Neural cell (in vitro differentiated cells): ENCODE measurements at regions not wholly inside any gene's neighbourhood (a gene's known extent, or its start where the extent isn't known, plus 50 kb on each side); places are given as distances from the start of the nearest gene placed in this dataset.

Source experiments
- H2AFZ ChIP-seq: fragments of 200-600, 300-800 bp; sonication (generic), shearing (Covaris generic); 2 replicates; pipeline ENCODE4 v1.6.0; 2014; ENCODE audit warnings: low read depth, mild to moderate bottlenecking, antibody characterized with exemption, low read length, moderate library complexity
- H3F3A ChIP-seq: fragments of 200-600 bp; shearing (Covaris generic); 2 replicates; pipeline ENCODE4 v1.6.1; 2016; ENCODE audit warnings: mild to moderate bottlenecking, moderate library complexity, mixed read lengths, antibody characterized with exemption, low read length; ENCODE audit not compliant: insufficient read depth, poor library complexity, severe bottlenecking
- H3K27ac ChIP-seq: fragments of 200-600, 300-800 bp; sonication (generic), shearing (Covaris generic); 2 replicates; pipeline ENCODE4 v1.5.1; 2014; ENCODE audit warnings: mild to moderate bottlenecking, low read length, moderate library complexity
- H3K27me3 ChIP-seq: fragments of 300-800, 200-600 bp; sonication (generic), shearing (Covaris generic); 2 replicates; pipeline ENCODE4 v1.6.0; 2014; ENCODE audit warnings: mild to moderate bottlenecking, low read depth, low read length, moderate library complexity; ENCODE audit not compliant: insufficient read depth
- H3K36me3 ChIP-seq: fragments of 300-800, 200-600 bp; sonication (generic), shearing (Covaris generic); 2 replicates; pipeline ENCODE4 v1.5.1; 2014; ENCODE audit warnings: mild to moderate bottlenecking, antibody characterized with exemption, low read length, moderate library complexity; ENCODE audit not compliant: insufficient read depth
- H3K4me2 ChIP-seq: fragments of 300-800, 200-600 bp; sonication (generic), shearing (Covaris generic); 2 replicates; pipeline ENCODE4 v1.6.0; 2014; ENCODE audit warnings: mild to moderate bottlenecking, low read length
- H3K4me3 ChIP-seq: fragments of 300-800, 200-600 bp; sonication (generic), shearing (Covaris generic); 2 replicates; pipeline ENCODE4 v1.5.1; 2014; ENCODE audit warnings: mild to moderate bottlenecking, low read length, moderate library complexity
- H3K79me2 ChIP-seq: fragments of 200-600 bp; shearing (Covaris generic); replicated peaks from 2 replicates; pipeline ENCODE4 v1.6.0; 2014; ENCODE audit warnings: mild to moderate bottlenecking, low read length, moderate library complexity; ENCODE audit not compliant: insufficient read depth
- H3K9ac ChIP-seq: fragments of 300-800, 200-600 bp; sonication (generic), shearing (Covaris generic); 2 replicates; pipeline ENCODE4 v1.6.1; 2016; ENCODE audit warnings: mild to moderate bottlenecking, low read length, mixed read lengths
- H3K9me2 ChIP-seq: fragments of 200-600 bp; shearing (Covaris generic); 2 replicates; pipeline ENCODE4 v1.6.1; 2016; ENCODE audit warnings: mild to moderate bottlenecking, low read length, mixed read lengths; ENCODE audit not compliant: insufficient read depth
- H3K9me3 ChIP-seq: fragments of 200-600, 300-800 bp; sonication (generic), shearing (Covaris generic); 2 replicates; pipeline ENCODE4 v1.6.1; 2016; ENCODE audit warnings: mild to moderate bottlenecking, mixed run types, low read length, moderate library complexity, mixed read lengths
- H4K20me1 ChIP-seq: fragments of 200-600 bp; shearing (Covaris generic); 2 replicates; pipeline ENCODE4 v1.6.1; 2016; ENCODE audit warnings: mild to moderate bottlenecking, mixed run types; ENCODE audit not compliant: insufficient read depth
- CTCF ChIP-seq: fragments of 450-650 bp; IDR thresholded peaks from 2 replicates; pipeline ENCODE4 v1.5.1; 2014; ENCODE audit warnings: antibody characterized with exemption, mild to moderate bottlenecking, moderate library complexity; ENCODE audit not compliant: poor library complexity, severe bottlenecking
- EP300 ChIP-seq: fragments of 450-650 bp; conservative IDR thresholded peaks from 2 replicates; pipeline ENCODE4 v1.6.1; 2014; ENCODE audit warnings: antibody characterized with exemption, mild to moderate bottlenecking, moderate library complexity; ENCODE audit not compliant: poor library complexity, severe bottlenecking
- EZH2 ChIP-seq: fragments of 200-600, 300-800 bp; shearing (Covaris generic), sonication (generic); IDR thresholded peaks from 2 replicates; pipeline ENCODE4 v1.6.1; 2014; ENCODE audit warnings: antibody characterized with exemption, low read length, borderline replicate concordance, mild to moderate bottlenecking; ENCODE audit not compliant: insufficient read depth, poor library complexity, severe bottlenecking
- MXI1 ChIP-seq: fragments of 450-650 bp; conservative IDR thresholded peaks from 2 replicates; pipeline ENCODE4 v1.6.1; 2014; ENCODE audit warnings: antibody characterized with exemption, mild to moderate bottlenecking; ENCODE audit not compliant: poor library complexity, severe bottlenecking
- POLR2AphosphoS5 ChIP-seq: IDR thresholded peaks from 2 replicates; pipeline ENCODE4 v1.6.1; 2012
- RAD21 ChIP-seq: fragments of 450-650 bp; conservative IDR thresholded peaks from 2 replicates; pipeline ENCODE4 v1.6.1; 2014; ENCODE audit warnings: antibody characterized with exemption, mild to moderate bottlenecking, moderate library complexity
- REST ChIP-seq: IDR thresholded peaks from 2 replicates; pipeline ENCODE4 v1.6.1; 2012; ENCODE audit warnings: borderline replicate concordance
- SMC3 ChIP-seq: fragments of 450-650 bp; conservative IDR thresholded peaks from 2 replicates; pipeline ENCODE4 v1.6.1; 2014; ENCODE audit warnings: antibody characterized with exemption, mild to moderate bottlenecking, moderate library complexity; ENCODE audit not compliant: poor library complexity
- TAF1 ChIP-seq: IDR thresholded peaks from 2 replicates; pipeline ENCODE4 v1.6.1; 2012; ENCODE audit warnings: low read depth

- Histone ChIP-seq H3K4me3 (no peak overlapping the region), H3F3A (no peaks in the 10 kb centered on the region), H2AFZ (no peak overlapping the region), H4K20me1 (no peaks in the 10 kb centered on the region), H3K79me2 (no peaks in the 10 kb centered on the region), H3K9me2 (no peaks in the 10 kb centered on the region), H3K4me2 (no peak overlapping the region), H3K27ac (no peak overlapping the region), H3K9me3 (peaks cover 3% of the 10 kb centered on the region), H3K36me3 (no peaks in the 10 kb centered on the region), H3K9ac (no peak overlapping the region), H3K27me3 (no peaks in the 10 kb centered on the region)
- TF ChIP-seq MXI1 (no peak), EZH2 (no peak), CTCF (no peak), SMC3 (no peak), REST (no peak), EP300 (no peak), POLR2AphosphoS5 (no peak), RAD21 (no peak), TAF1 (no peak)
These were observed 164.9 kb downstream of the RDH14 start for GRCh38 chr2:18395555-18395954.

- H3K79me2 ChIP-seq: no peaks in the 10 kb centered on the region
- no peak overlapping the region for H3K27ac ChIP-seq
- no peak overlapping the region for H3K4me3 ChIP-seq
- TF ChIP-seq TAF1 (no peak), CTCF (peak; percentile 90), RAD21 (peak; percentile 89), EZH2 (no peak), SMC3 (peak; percentile 88), REST (no peak)
- H3K4me2 ChIP-seq: no peak overlapping the region
- no peaks in the 10 kb centered on the region for H3F3A ChIP-seq
- H3K9me2 ChIP-seq: no peaks in the 10 kb centered on the region
- no peaks in the 10 kb centered on the region for H3K27me3 ChIP-seq
- H3K9ac ChIP-seq: no peak overlapping the region
- H3K9me3 ChIP-seq: no peaks in the 10 kb centered on the region
- H3K36me3 ChIP-seq: no peaks in the 10 kb centered on the region
- no peaks in the 10 kb centered on the region for H4K20me1 ChIP-seq
- H2AFZ ChIP-seq: no peak overlapping the region
These were observed 172.8 kb downstream of the RDH14 start for GRCh38 chr2:18387441-18388206.
